Adrenal gland (tissue), 5 donors: ENCODE measurements at regions not wholly inside any gene's neighbourhood (a gene's known extent, or its start where the extent isn't known, plus 50 kb on each side); places are given as distances from the start of the nearest gene placed in this dataset.

Source experiments
- CTCF ChIP-seq, 6 experiments: fragments of 450-650 bp in 4 of 6; fragments of 200-600 bp in 2 of 6; sonication (generic) in 1 of 6; IDR thresholded peaks; 1 replicate in 5 of 6; 2 replicates in 1 of 6; pipeline versions ENCODE4 v1.5.1 to v1.8.0; 2016 to 2021; ENCODE audit warnings: antibody characterized with exemption in 6 of 6, mild to moderate bottlenecking in 2 of 6, moderate library complexity in 1 of 6
- POLR2A ChIP-seq, 2 donors: fragments of 450-650 bp; IDR thresholded peaks; one replicate each; pipeline ENCODE4 v1.6.1; 2017; ENCODE audit warnings: antibody characterized with exemption in 2 of 2, mild to moderate bottlenecking in 2 of 2, moderate library complexity in 1 of 2
- donor health status: DM: no; HTN: no; CAD: no.

- TF ChIP-seq CTCF (IDR thresholded peaks at IDR 0.05) = no peak
- no peak for TF ChIP-seq POLR2A (IDR thresholded peaks at IDR 0.05)
Measured at GRCh38 chr7:98779800-98780587, 89.8 kb downstream of the TMEM130 start.
